Bronchial epithelial cell (primary cell): ENCODE measurements at regions not wholly inside any gene's neighbourhood (a gene's known extent, or its start where the extent isn't known, plus 50 kb on each side); places are given as distances from the start of the nearest gene placed in this dataset.
"Not testable (repeated sequence)": the region's sequence is repeated elsewhere in the genome, so short reads cannot be mapped to it uniquely, and the experiment has no call there.

ENCODE experiments used
- DNase-seq: peaks from one replicate; pipeline ENCODE4 v3.0.0-alpha.2; 2010; ENCODE audit warnings: low read depth
- FAIRE-seq: peaks from 2 replicates; lab custom pipeline; 2011; peaks lifted over from hg19 to GRCh38; lab: Jason Lieb, UNC
- H3K27me3 ChIP-seq: 2 replicates; pipeline ENCODE4 v1.5.1; 2011; ENCODE audit warnings: low read length; ENCODE audit not compliant: control insufficient read depth, insufficient read depth
- H3K36me3 ChIP-seq: 2 replicates; pipeline ENCODE4 v1.5.1; 2011; ENCODE audit warnings: low read length; ENCODE audit not compliant: control insufficient read depth, insufficient read depth
- H3K4me3 ChIP-seq: 2 replicates; pipeline ENCODE4 v1.5.1; 2011; ENCODE audit warnings: mild to moderate bottlenecking, low read depth, low read length, control low read depth
- CTCF ChIP-seq: IDR thresholded peaks from 2 replicates; pipeline ENCODE4 v1.5.1; 2011; ENCODE audit warnings: mild to moderate bottlenecking, moderate library complexity, low read length, control low read depth, inconsistent platforms; ENCODE audit not compliant: insufficient read depth, severe bottlenecking

- TF ChIP-seq CTCF, result no peak
- Histone ChIP-seq H3K27me3 (no peaks in the 10 kb centered on the region), H3K4me3 (no peak overlapping the region), H3K36me3 (no peaks in the 10 kb centered on the region)
- DNase-seq, result no peak
- no peak for FAIRE-seq
Measured at GRCh38 chr11:87575088-87575487, 537.4 kb downstream of the TMEM135 start.

GRCh38 chr11:87574193-87574592 is 536.5 kb downstream of the TMEM135 start:
- H3K36me3 ChIP-seq, result no peaks in the 10 kb centered on the region
- no peaks in the 10 kb centered on the region for H3K27me3 ChIP-seq
- no peak overlapping the region for H3K4me3 ChIP-seq
- FAIRE-seq, result no peak
- no peak for DNase-seq
- TF ChIP-seq CTCF, result no peak

- FAIRE-seq (no peak), DNase-seq (no peak)
- Histone ChIP-seq H3K27me3 (no peaks in the 10 kb centered on the region), H3K4me3 (no peak overlapping the region), H3K36me3 (no peaks in the 10 kb centered on the region)
- TF ChIP-seq CTCF, result no peak
Measured at GRCh38 chr11:87573708-87574107, 536.0 kb downstream of the TMEM135 start.

GRCh38 chr11:87572881-87573280 is 535.1 kb downstream of the TMEM135 start:
- no peaks in the 10 kb centered on the region for H3K36me3 ChIP-seq
- no peak overlapping the region for H3K4me3 ChIP-seq
- no peak for DNase-seq
- no peak for FAIRE-seq
- no peak for TF ChIP-seq CTCF
- H3K27me3 ChIP-seq, result no peaks in the 10 kb centered on the region

- no peak overlapping the region for H3K4me3 ChIP-seq
- no peak for FAIRE-seq
- no peak for TF ChIP-seq CTCF
- no peaks in the 10 kb centered on the region for H3K36me3 ChIP-seq
- DNase-seq, result no peak
- H3K27me3 ChIP-seq, result no peaks in the 10 kb centered on the region
Measured at GRCh38 chr11:87560352-87560751, 522.6 kb downstream of the TMEM135 start.

GRCh38 chr11:87559852-87560251 is 522.1 kb downstream of the TMEM135 start:
- FAIRE-seq, H3K36me3 ChIP-seq, DNase-seq, H3K4me3 ChIP-seq, H3K27me3 ChIP-seq: not testable (repeated sequence)

GRCh38 chr11:87555101-87555500 is 517.4 kb downstream of the TMEM135 start:
- H3K27me3 ChIP-seq, result no peaks in the 10 kb centered on the region
- H3K4me3 ChIP-seq, result no peak overlapping the region
- no peak for TF ChIP-seq CTCF
- DNase-seq (no peak), FAIRE-seq (no peak)
- no peaks in the 10 kb centered on the region for H3K36me3 ChIP-seq
